K562 (cell line): ENCODE measurements at regions not wholly inside any gene's neighbourhood (a gene's known extent, or its start where the extent isn't known, plus 50 kb on each side); places are given as distances from the start of the nearest gene placed in this dataset.

Source experiments
- ATAC-seq: fragments of 200-7000 bp; cut with Tn5 transposase; 3 replicates; pipeline ENCODE4 v1.9.1; 2020; ENCODE audit warnings: moderate library complexity
- BruUV-seq: library from RNA; stranded (reverse); fragments of 400-500 nt; replicated peaks from 2 replicates; lab custom pipeline; 2021; lab: Mats Ljungman, UMichigan
- CTCF ChIA-PET: fragments of 300-600 bp; formaldehyde crosslinking; extraction: SDS; loops from one replicate; lab custom pipeline; 2021; ENCODE audit warnings: low intra/inter-chr PET ratio; lab: Yijun Ruan, JAX
- POLR2A ChIA-PET: fragments of 300-600, 350-650 bp; sonication (Branson Sonifier 250); formaldehyde crosslinking; extraction: SDS; loops from one replicate; lab custom pipeline; 2021; ENCODE audit warnings: antibody characterized with exemption, inconsistent platforms; lab: Yijun Ruan, JAX
- DNase-seq, 4 experiments: peaks; one replicate each; pipeline versions ENCODE4 v3.0.0 to v3.0.0-alpha.2; 2011 to 2018; ENCODE audit warnings: low spot score in 3 of 4, mixed read lengths in 3 of 4; ENCODE audit errors: extremely low read depth in 1 of 4
- FAIRE-seq: peaks from 2 replicates; lab custom pipeline; 2011; peaks lifted over from hg19 to GRCh38; lab: Jason Lieb, UNC
- H2AFZ ChIP-seq: 2 replicates; pipeline ENCODE4 v1.6.0; 2011; ENCODE audit warnings: low read depth, low read length, control low read depth, inconsistent platforms
- H3K27ac ChIP-seq: fragments of 200-600 bp; 3 replicates; pipeline ENCODE4 v1.8.0; 2011; ENCODE audit warnings: low read depth, mild to moderate bottlenecking, control low read depth, inconsistent platforms, low read length, moderate library complexity, mixed read lengths; ENCODE audit errors: extremely low read depth
- H3K27me3 ChIP-seq, 2 experiments: fragments of 300-600 bp in 1 of 2; 2 replicates in 1 of 2; 3 replicates in 1 of 2; pipeline versions ENCODE4 v1.6.0 to v1.8.0; 2011; ENCODE audit warnings: inconsistent platforms in 2 of 2, low read length in 2 of 2, mild to moderate bottlenecking in 1 of 2, mixed read lengths in 1 of 2, moderate library complexity in 1 of 2; ENCODE audit not compliant: control insufficient read depth in 2 of 2, insufficient read depth in 2 of 2
- H3K36me3 ChIP-seq: fragments of 300-600 bp; 3 replicates; pipeline ENCODE4 v1.8.0; 2011; ENCODE audit warnings: mild to moderate bottlenecking, low read length, inconsistent platforms; ENCODE audit not compliant: control insufficient read depth, insufficient read depth
- H3K4me1 ChIP-seq, 2 experiments: fragments of 200-600 bp in 1 of 2; replicated peaks in 1 of 2; 2 replicates in 1 of 2; 3 replicates in 1 of 2; pipeline versions ENCODE4 v1.5.1 to v1.8.0; 2011; ENCODE audit warnings: inconsistent platforms in 2 of 2, low read length in 2 of 2, mild to moderate bottlenecking in 1 of 2, mixed read lengths in 1 of 2, moderate library complexity in 1 of 2; ENCODE audit not compliant: control insufficient read depth in 2 of 2, insufficient read depth in 2 of 2
- H3K4me2 ChIP-seq: 2 replicates; pipeline ENCODE4 v1.6.1; 2011; ENCODE audit warnings: low read length, control low read depth, inconsistent platforms, mixed read lengths; ENCODE audit not compliant: insufficient read depth
- H3K4me3 ChIP-seq: fragments of 200-600 bp; sonication (generic), shearing (Covaris generic); 2 replicates; pipeline ENCODE4 v1.5.1; 2016; ENCODE audit warnings: control low read depth, inconsistent platforms
- H3K79me2 ChIP-seq: fragments of 200-600 bp; 3 replicates; pipeline ENCODE4 v1.8.0; 2011; ENCODE audit warnings: low read length, inconsistent platforms; ENCODE audit not compliant: control insufficient read depth, insufficient read depth
- H3K9ac ChIP-seq, 2 experiments: 2 replicates each; pipeline versions ENCODE4 v1.6.0 to v1.6.1; 2011; ENCODE audit warnings: low read depth in 2 of 2, low read length in 2 of 2, control low read depth in 1 of 2, inconsistent platforms in 1 of 2, mild to moderate bottlenecking in 1 of 2, mixed read lengths in 1 of 2; ENCODE audit not compliant: insufficient read depth in 1 of 2
- H3K9me1 ChIP-seq: one replicate; pipeline ENCODE4 v1.6.0; 2011; ENCODE audit warnings: inconsistent platforms, mild to moderate bottlenecking, low read length, moderate library complexity; ENCODE audit not compliant: control insufficient read depth, insufficient read depth
- H3K9me3 ChIP-seq: replicated peaks from 2 replicates; pipeline ENCODE4 v1.5.1; 2011; ENCODE audit warnings: low read depth, low read length, inconsistent platforms; ENCODE audit not compliant: control insufficient read depth, insufficient read depth
- H4K20me1 ChIP-seq: replicated peaks from 2 replicates; pipeline ENCODE4 v1.6.1; 2011; ENCODE audit warnings: low read length, inconsistent platforms, mixed read lengths; ENCODE audit not compliant: control insufficient read depth, insufficient read depth
- CAMTA2 ChIP-seq: fragments of 250-450 bp; sonication (Bioruptor Pico); conservative IDR thresholded peaks from 2 replicates; pipeline ENCODE4 v1.5.1; 2022
- CBFA2T2 ChIP-seq: fragments of 450-650 bp; conservative IDR thresholded peaks from 2 replicates; pipeline ENCODE4 v1.6.1; 2017; ENCODE audit warnings: mild to moderate bottlenecking
- CHD1 ChIP-seq: fragments of 200-600 bp; sonication (generic); IDR thresholded peaks from one replicate; pipeline ENCODE4 v1.6.1; 2012; ENCODE audit warnings: mild to moderate bottlenecking, moderate library complexity, low read length, inconsistent platforms
- CREBBP ChIP-seq: IDR thresholded peaks from one replicate; pipeline ENCODE4 v1.6.1; 2012; ENCODE audit warnings: low read depth, mild to moderate bottlenecking, control low read depth, inconsistent platforms, low read length
- DACH1 ChIP-seq: fragments of 450-650 bp; IDR thresholded peaks from 2 replicates; pipeline ENCODE4 v1.6.1; 2018; ENCODE audit not compliant: partially characterized antibody
- ELF4 ChIP-seq: fragments of 450-650 bp; formaldehyde crosslinking; IDR thresholded peaks from 2 replicates; pipeline ENCODE4 v1.4.0; 2022; ENCODE audit warnings: missing genetic modification characterization
- ESRRB ChIP-seq: fragments of 250-450 bp; sonication (Bioruptor Pico); IDR thresholded peaks from 2 replicates; pipeline ENCODE4 v1.5.0; 2020; ENCODE audit warnings: mild to moderate bottlenecking, moderate library complexity, borderline replicate concordance
- FOXA3 ChIP-seq, 2 experiments: fragments of 450-650 bp in 1 of 2; sonication (generic) in 1 of 2; formaldehyde crosslinking; IDR thresholded peaks in 1 of 2; conservative IDR thresholded peaks in 1 of 2; 2 replicates each; pipeline versions ENCODE4 v1.4.0 to v1.8.0; 2020 to 2022; ENCODE audit warnings: mild to moderate bottlenecking in 2 of 2, missing genetic modification reagents in 1 of 2
- FOXO4 ChIP-seq: fragments of 450-650 bp; formaldehyde crosslinking; IDR thresholded peaks from 2 replicates; pipeline ENCODE4 v1.4.0; 2020; ENCODE audit warnings: mild to moderate bottlenecking, moderate library complexity
- HDGF ChIP-seq: fragments of 450-650 bp; IDR thresholded peaks from 2 replicates; pipeline ENCODE4 v1.6.1; 2016
- NCOA1 ChIP-seq: fragments of 450-650 bp; IDR thresholded peaks from 2 replicates; pipeline ENCODE4 v1.6.1; 2016; ENCODE audit warnings: low read depth
- TSC22D4 ChIP-seq: fragments of 450-650 bp; IDR thresholded peaks from 2 replicates; pipeline ENCODE4 v1.6.1; 2016; ENCODE audit warnings: missing genetic modification characterization, missing biosample characterization, control low read depth
- ZNF354B ChIP-seq: fragments of 250-450 bp; sonication (Bioruptor Pico); IDR thresholded peaks from 2 replicates; pipeline ENCODE4 v1.4.0; 2020
- ZNF561 ChIP-seq: fragments of 450-650 bp; formaldehyde crosslinking; conservative IDR thresholded peaks from 2 replicates; pipeline ENCODE4 v1.4.0; 2020; ENCODE audit warnings: mild to moderate bottlenecking, moderate library complexity
- ZNF57 ChIP-seq: fragments of 450-650 bp; formaldehyde crosslinking; IDR thresholded peaks from 2 replicates; pipeline ENCODE4 v1.4.0; 2020; ENCODE audit warnings: mild to moderate bottlenecking, moderate library complexity
- ZNF586 ChIP-seq: fragments of 450-650 bp; formaldehyde crosslinking; conservative IDR thresholded peaks from 2 replicates; pipeline ENCODE4 v1.4.0; 2020; ENCODE audit warnings: mild to moderate bottlenecking, moderate library complexity
- ZNF77 ChIP-seq: fragments of 250-450 bp; sonication (Bioruptor Pico); IDR thresholded peaks from 2 replicates; pipeline ENCODE4 v1.5.0; 2020
- in situ Hi-C: fragments of 300-500 bp; cut with MboI; formaldehyde crosslinking; loops from 4 replicates; pipeline ENCODE4 v1.15.0; 2018; ENCODE audit warnings: inconsistent platforms, mixed read lengths
- intact Hi-C: fragments of 100-400 bp; cut with micrococcal nuclease; formaldehyde crosslinking; loops from 2 replicates; pipeline ENCODE4 v1.14.2; 2022
- TF ChIP-seq, protein P1 (sequence below): sonication (generic); formaldehyde crosslinking; IDR thresholded peaks from 2 replicates; pipeline ENCODE4 v1.8.1; 2023; ENCODE audit warnings: mild to moderate bottlenecking, missing genetic modification reagents

DNA sequence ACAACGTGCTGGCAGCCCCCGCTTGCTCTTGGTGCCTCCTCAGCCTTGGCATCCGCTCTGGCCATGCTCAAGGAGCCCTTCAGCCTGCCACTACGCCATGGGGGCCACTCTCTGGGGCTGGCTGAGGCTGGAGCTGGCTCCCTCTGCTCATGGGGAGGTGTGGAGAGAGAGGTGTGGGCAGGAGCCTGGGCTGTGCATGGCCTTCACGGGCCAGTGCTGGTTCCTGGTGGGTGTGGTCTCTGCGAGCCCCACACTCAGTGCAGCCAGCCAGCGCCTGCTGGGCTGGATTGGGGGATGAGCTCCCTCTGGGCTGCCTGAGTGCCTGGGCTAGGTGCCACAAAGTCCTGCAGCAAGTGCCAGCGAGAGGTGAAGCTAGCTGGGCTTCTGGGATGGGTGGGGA, 1289.1 kb downstream of the OLFM4 start (continued):
- TF ChIP-seq, protein P1, sequence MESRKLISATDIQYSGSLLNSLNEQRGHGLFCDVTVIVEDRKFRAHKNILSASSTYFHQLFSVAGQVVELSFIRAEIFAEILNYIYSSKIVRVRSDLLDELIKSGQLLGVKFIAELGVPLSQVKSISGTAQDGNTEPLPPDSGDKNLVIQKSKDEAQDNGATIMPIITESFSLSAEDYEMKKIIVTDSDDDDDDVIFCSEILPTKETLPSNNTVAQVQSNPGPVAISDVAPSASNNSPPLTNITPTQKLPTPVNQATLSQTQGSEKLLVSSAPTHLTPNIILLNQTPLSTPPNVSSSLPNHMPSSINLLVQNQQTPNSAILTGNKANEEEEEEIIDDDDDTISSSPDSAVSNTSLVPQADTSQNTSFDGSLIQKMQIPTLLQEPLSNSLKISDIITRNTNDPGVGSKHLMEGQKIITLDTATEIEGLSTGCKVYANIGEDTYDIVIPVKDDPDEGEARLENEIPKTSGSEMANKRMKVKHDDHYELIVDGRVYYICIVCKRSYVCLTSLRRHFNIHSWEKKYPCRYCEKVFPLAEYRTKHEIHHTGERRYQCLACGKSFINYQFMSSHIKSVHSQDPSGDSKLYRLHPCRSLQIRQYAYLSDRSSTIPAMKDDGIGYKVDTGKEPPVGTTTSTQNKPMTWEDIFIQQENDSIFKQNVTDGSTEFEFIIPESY (CRISPR knock-in tag): no peak
- no peak for TF ChIP-seq CHD1
- no peak for TF ChIP-seq TSC22D4 (tag)

- BruUV-seq: no TSS peak
- DNase-seq (no peak), ATAC-seq (no peak)
- no peaks in the 10 kb centered on the region for H4K20me1 ChIP-seq
- no peaks in the 10 kb centered on the region for H3K9me3 ChIP-seq
- H3K27ac ChIP-seq: no peak overlapping the region
- CTCF ChIA-PET: no interaction called here
- intact Hi-C loops: no loop called here
- in situ Hi-C loops: no loop called here
- H3K36me3 ChIP-seq: no peaks in the 10 kb centered on the region
- no peaks in the 10 kb centered on the region for H3K4me1 ChIP-seq
- no peak for TF ChIP-seq NCOA1
- no peak for TF ChIP-seq CREBBP
- TF ChIP-seq ZNF57 (CRISPR knock-in tag): no peak
- TF ChIP-seq ZNF354B (CRISPR knock-in tag): no peak
- TF ChIP-seq CBFA2T2: no peak
- TF ChIP-seq DACH1: no peak
- TF ChIP-seq ELF4 (CRISPR knock-in tag): no peak
- no peak for TF ChIP-seq HDGF
- no peak for TF ChIP-seq FOXO4 (CRISPR knock-in tag)
- TF ChIP-seq ZNF561 (CRISPR knock-in tag): no peak
- no peak for TF ChIP-seq CAMTA2 (CRISPR knock-in tag)
- no peak for TF ChIP-seq ESRRB (CRISPR knock-in tag)
- TF ChIP-seq ZNF77: no peak
- TF ChIP-seq ZNF586: no peak
- TF ChIP-seq FOXA3 (CRISPR knock-in tag; conservative IDR thresholded peaks at IDR 0.05 in 1 of 2, IDR thresholded peaks at IDR 0.05 in 1 of 2): no peak
- TF ChIP-seq, all 486 proteins: peak for 0
- H3K9ac ChIP-seq: no peak overlapping the region
- H3K27me3 ChIP-seq: no peaks in the 10 kb centered on the region
- POLR2A ChIA-PET: no interaction called here
- H2AFZ ChIP-seq: no peak overlapping the region
- no peaks in the 10 kb centered on the region for H3K9me1 ChIP-seq
- no peak overlapping the region for H3K4me2 ChIP-seq
- no peaks in the 10 kb centered on the region for H3K79me2 ChIP-seq
- no peak for FAIRE-seq
- no peak overlapping the region for H3K4me3 ChIP-seq
Measured at GRCh38 chr13:54337540-54337939, 1308.9 kb downstream of the OLFM4 start.
